ENCODE measurements at regions not wholly inside any gene's neighbourhood (a gene's known extent, or its start where the extent isn't known, plus 50 kb on each side); places are given as distances from the start of the nearest gene placed in this dataset.

- intact Hi-C loops (cut with DNase I, micrococcal nuclease) = no loop called here
- no peak for ATAC-seq
- DNase-seq = no peak
Observed at GRCh38 chr2:53460937-53461336, 306.7 kb upstream of the CHAC2 start.

- DNase-seq (peak; percentile 37 to 69), ATAC-seq (peak; percentile 76)
- intact Hi-C loops (cut with DNase I, micrococcal nuclease) = no loop called here
Observed at GRCh38 chr2:53460347-53460746, 307.3 kb upstream of the CHAC2 start.

- no peak for ATAC-seq
- no peak for DNase-seq
- intact Hi-C loops (cut with DNase I, micrococcal nuclease) = no loop called here
Observed at GRCh38 chr2:53455094-53455493, 312.5 kb upstream of the CHAC2 start.

- no peak for ATAC-seq
- intact Hi-C loops (cut with DNase I, micrococcal nuclease) = no loop called here
- DNase-seq = no peak
Observed at GRCh38 chr2:53452957-53453748, 314.5 kb upstream of the CHAC2 start.

GRCh38 chr2:53452400-53452799 lies 315.2 kb upstream of the CHAC2 start:
- no peak for ATAC-seq
- no peak for DNase-seq
- intact Hi-C loops (cut with DNase I, micrococcal nuclease) = no loop called here

GRCh38 chr2:53450923-53451322 lies 316.7 kb upstream of the CHAC2 start:
- intact Hi-C loops (cut with DNase I, micrococcal nuclease) = no loop called here
- ATAC-seq (peak; percentile 83), DNase-seq (peak; percentile 12 to 27)

GRCh38 chr2:53448591-53448990 lies 319.0 kb upstream of the CHAC2 start:
- DNase-seq = no peak
- peak; percentile 30 for ATAC-seq
- intact Hi-C loops (cut with DNase I, micrococcal nuclease) = no loop called here

- ATAC-seq (no peak), DNase-seq (no peak)
- intact Hi-C loops (cut with DNase I, micrococcal nuclease) = no loop called here
Observed at GRCh38 chr2:53448086-53448485, 319.5 kb upstream of the CHAC2 start.

- ATAC-seq (no peak), DNase-seq (no peak)
- intact Hi-C loops (cut with DNase I, micrococcal nuclease) = no loop called here
Observed at GRCh38 chr2:53445383-53446070, 322.1 kb upstream of the CHAC2 start.

- intact Hi-C loops (cut with DNase I, micrococcal nuclease) = no loop called here
- ATAC-seq (peak; percentile 49), DNase-seq (no peak)
Observed at GRCh38 chr2:53442783-53443182, 324.8 kb upstream of the CHAC2 start.

GRCh38 chr2:53442093-53442492 lies 325.5 kb upstream of the CHAC2 start:
- intact Hi-C loops (cut with DNase I, micrococcal nuclease) = no loop called here
- DNase-seq (no peak), ATAC-seq (no peak)

- DNase-seq (no peak), ATAC-seq (no peak)
- intact Hi-C loops (cut with DNase I, micrococcal nuclease) = no loop called here
Observed at GRCh38 chr2:53438692-53439091, 328.9 kb upstream of the CHAC2 start.

- peak; percentile 30 to 32 for DNase-seq
- intact Hi-C loops (cut with DNase I, micrococcal nuclease) = no loop called here
- ATAC-seq = peak; percentile 81
Observed at GRCh38 chr2:53438100-53438499, 329.5 kb upstream of the CHAC2 start.

- intact Hi-C loops (cut with DNase I, micrococcal nuclease) = no loop called here
- DNase-seq (no peak), ATAC-seq (no peak)
Observed at GRCh38 chr2:53437371-53437770, 330.2 kb upstream of the CHAC2 start.

GRCh38 chr2:53436882-53437281 lies 330.7 kb upstream of the CHAC2 start:
- DNase-seq = no peak
- intact Hi-C loops (cut with DNase I, micrococcal nuclease) = no loop called here
- no peak for ATAC-seq

- ATAC-seq (no peak), DNase-seq (no peak)
- intact Hi-C loops (cut with DNase I, micrococcal nuclease) = no loop called here
Observed at GRCh38 chr2:53435610-53436009, 332.0 kb upstream of the CHAC2 start.

- ATAC-seq = no peak
- DNase-seq = no peak
- intact Hi-C loops (cut with DNase I, micrococcal nuclease) = no loop called here
Observed at GRCh38 chr2:53434466-53434865, 333.1 kb upstream of the CHAC2 start.

- DNase-seq = no peak
- intact Hi-C loops (cut with DNase I, micrococcal nuclease) = no loop called here
- ATAC-seq = no peak
Observed at GRCh38 chr2:53432936-53433335, 334.7 kb upstream of the CHAC2 start.

GRCh38 chr2:53429901-53430300 lies 337.7 kb upstream of the CHAC2 start:
- ATAC-seq (no peak), DNase-seq (no peak)
- intact Hi-C loops (cut with DNase I, micrococcal nuclease) = no loop called here

- ATAC-seq (no peak), DNase-seq (no peak)
- intact Hi-C loops (cut with DNase I, micrococcal nuclease) = no loop called here
Observed at GRCh38 chr2:53424902-53425301, 342.7 kb upstream of the CHAC2 start.

- ATAC-seq (no peak), DNase-seq (no peak)
- intact Hi-C loops (cut with DNase I, micrococcal nuclease) = no loop called here
Observed at GRCh38 chr2:53423465-53423864, 344.1 kb upstream of the CHAC2 start.

Measured in left colon (tissue), 2 donors.